Body of pancreas (tissue), 4 donors: ENCODE measurements at regions not wholly inside any gene's neighbourhood (a gene's known extent, or its start where the extent isn't known, plus 50 kb on each side); places are given as distances from the start of the nearest gene placed in this dataset.
A peak's percentile ranks its signal among the peaks of the same experiment; 100 is the strongest.

Experiments used
- ATAC-seq: fragments of 150-250 bp; one replicate; pipeline ENCODE4 v1.9.1; 2016
- DNase-seq, 4 donors: peaks; one replicate each; pipeline ENCODE4 v3.0.0-alpha.2; 2019
- H3K27ac ChIP-seq, 4 donors: fragments of 200-600 bp; sonication (generic); 1 replicate in 3 of 4; 2 replicates in 1 of 4; pipeline versions ENCODE4 v1.5.1 to v1.6.1; 2016 to 2019; ENCODE audit warnings: mild to moderate bottlenecking in 1 of 4, mixed read lengths in 1 of 4, moderate library complexity in 1 of 4
- H3K27me3 ChIP-seq, 2 donors: fragments of 200-600 bp; sonication (generic); one replicate each; pipeline ENCODE4 v1.6.0; 2016; ENCODE audit warnings: mild to moderate bottlenecking in 1 of 2
- H3K36me3 ChIP-seq, 2 donors: fragments of 200-600 bp; sonication (generic); replicated peaks in 1 of 2; 2 replicates each; pipeline ENCODE4 v1.5.1; 2016; ENCODE audit warnings: low read depth in 2 of 2; ENCODE audit not compliant: insufficient read depth in 1 of 2
- H3K4me1 ChIP-seq: fragments of 200-600 bp; sonication (generic); one replicate; pipeline ENCODE4 v1.6.0; 2016
- H3K4me3 ChIP-seq, 2 donors: fragments of 200-600 bp; sonication (generic); 1 replicate in 1 of 2; 2 replicates in 1 of 2; pipeline ENCODE4 v1.5.1; 2016 to 2019
- H3K9me3 ChIP-seq, 3 donors: fragments of 200-600 bp; sonication (generic); 1 replicate in 2 of 3; 2 replicates in 1 of 3; pipeline ENCODE4 v1.5.1; 2016
- CTCF ChIP-seq, 7 experiments: fragments of 450-650 bp in 4 of 7; fragments of 200-600 bp in 3 of 7; sonication (generic) in 3 of 7; IDR thresholded peaks; one replicate each; pipeline ENCODE4 v1.5.1; 2016 to 2019; ENCODE audit warnings: antibody characterized with exemption in 7 of 7
- POLR2A ChIP-seq, 3 donors: fragments of 450-650 bp; IDR thresholded peaks; one replicate each; pipeline ENCODE4 v1.6.1; 2016; ENCODE audit warnings: antibody characterized with exemption in 3 of 3, mild to moderate bottlenecking in 2 of 3
- WGBS, 2 donors: methylation state at CpG; one replicate each; pipeline ENCODE4 v1.1.5; 2017; 5-methylcytosine and 5-hydroxymethylcytosine counted together
- intact Hi-C: fragments of 100-400 bp; cut with DNase I; formaldehyde crosslinking; loops from one replicate; pipeline ENCODE4 v1.15.1; 2023

GRCh38 chr11:15654451-15654850 lies 539.7 kb downstream of the INSC start:
- Histone ChIP-seq H3K4me1 (peaks cover 13% of the 10 kb centered on the region), H3K4me3 (no peak overlapping the region), H3K36me3 (no peaks in the 10 kb centered on the region), H3K9me3 (no peaks in the 10 kb centered on the region), H3K27ac (no peak overlapping the region), H3K27me3 (no peaks in the 10 kb centered on the region)
- 48 to 55% methylated on average over 3 to 4 of the region's 4 CpGs for WGBS, 2 donors
- TF ChIP-seq CTCF (IDR thresholded peaks at IDR 0.05) = no peak
- TF ChIP-seq POLR2A (IDR thresholded peaks at IDR 0.05) = no peak
- DNase-seq (peak in 1 of 4 donors; percentile 52), ATAC-seq (no peak)
- intact Hi-C loops = no loop called here

GRCh38 chr11:15655552-15655951 lies 540.8 kb downstream of the INSC start:
- Histone ChIP-seq H3K36me3 (no peaks in the 10 kb centered on the region), H3K4me1 (peaks cover 5% of the 10 kb centered on the region), H3K27ac (no peak overlapping the region), H3K4me3 (no peak overlapping the region), H3K9me3 (no peaks in the 10 kb centered on the region), H3K27me3 (no peaks in the 10 kb centered on the region)
- intact Hi-C loops = no loop called here
- DNase-seq (no peak), ATAC-seq (no peak)
- no peak for TF ChIP-seq CTCF (IDR thresholded peaks at IDR 0.05)
- TF ChIP-seq POLR2A (IDR thresholded peaks at IDR 0.05) = no peak
- 79 to 81% methylated on average over 8 of the region's 8 CpGs for WGBS, 2 donors

GRCh38 chr11:15657264-15657663 lies 542.5 kb downstream of the INSC start:
- DNase-seq (no peak), ATAC-seq (no peak)
- WGBS, 2 donors = 85 to 88% methylated on average over 5 of the region's 5 CpGs
- H3K27me3 ChIP-seq = no peaks in the 10 kb centered on the region
- no peak overlapping the region for H3K27ac ChIP-seq
- H3K4me1 ChIP-seq = peaks cover under 1% of the 10 kb centered on the region
- intact Hi-C loops = no loop called here
- no peak overlapping the region for H3K4me3 ChIP-seq
- H3K36me3 ChIP-seq = no peaks in the 10 kb centered on the region
- TF ChIP-seq CTCF (IDR thresholded peaks at IDR 0.05) = no peak
- TF ChIP-seq POLR2A (IDR thresholded peaks at IDR 0.05) = no peak
- no peaks in the 10 kb centered on the region for H3K9me3 ChIP-seq

GRCh38 chr11:15660496-15660895 lies 545.8 kb downstream of the INSC start:
- DNase-seq = no peak
- intact Hi-C loops = no loop called here
- no peak for ATAC-seq

More at GRCh38 chr11:15660496-15660895, 545.8 kb downstream of the INSC start:
- Histone ChIP-seq H3K36me3 (no peaks in the 10 kb centered on the region), H3K9me3 (no peaks in the 10 kb centered on the region), H3K4me3 (no peak overlapping the region), H3K27me3 (no peaks in the 10 kb centered on the region), H3K27ac (no peak overlapping the region), H3K4me1 (peaks cover 29% of the 10 kb centered on the region)
- WGBS, 2 donors = 92 to 94% methylated on average over 3 of the region's 3 CpGs
- TF ChIP-seq POLR2A (IDR thresholded peaks at IDR 0.05) = no peak
- TF ChIP-seq CTCF (IDR thresholded peaks at IDR 0.05) = no peak
